B cell (primary cell): ENCODE measurements at regions not wholly inside any gene's neighbourhood (a gene's known extent, or its start where the extent isn't known, plus 50 kb on each side); places are given as distances from the start of the nearest gene placed in this dataset.

Experiments
- ATAC-seq: fragments of 200-7000 bp; cut with Tn5 transposase; one replicate; pipeline ENCODE4 v1.10.0; 2021; ENCODE audit warnings: low read depth, mild to moderate bottlenecking, moderate number of reproducible peaks, moderate library complexity
- CTCF ChIA-PET: fragments of 350-600 bp; sonication (Branson Sonifier 250); formaldehyde crosslinking; loops from one replicate; lab custom pipeline; 2021; ENCODE audit warnings: antibody characterized with exemption, inconsistent platforms; lab: Charles Lee
- POLR2A ChIA-PET: fragments of 350-600 bp; sonication (Branson Sonifier 250); formaldehyde crosslinking; loops from one replicate; lab custom pipeline; 2021; ENCODE audit warnings: antibody characterized with exemption; lab: Charles Lee
- DNase-seq: peaks from one replicate; pipeline ENCODE4 v3.0.0; 2013
- H2AFZ ChIP-seq: 2 replicates; pipeline ENCODE4 v1.6.1; 2012; ENCODE audit warnings: mild to moderate bottlenecking, low read depth, low read length; ENCODE audit not compliant: insufficient read depth, poor library complexity, severe bottlenecking
- H3K27ac ChIP-seq, 2 donors: 1 replicate in 1 of 2; 2 replicates in 1 of 2; pipeline ENCODE4 v1.5.1; 2012 to 2013; ENCODE audit warnings: low read length in 2 of 2, mild to moderate bottlenecking in 2 of 2, moderate library complexity in 1 of 2
- H3K27me3 ChIP-seq, 4 experiments: fragments of 200-600 bp in 1 of 4; sonication (generic) in 1 of 4; replicated peaks in 1 of 4; 1 replicate in 2 of 4; 2 replicates in 2 of 4; pipeline versions ENCODE4 v1.6.1 to v1.7.0; 2013 to 2016; ENCODE audit warnings: low read length in 3 of 4, mild to moderate bottlenecking in 2 of 4, mixed read lengths in 1 of 4, moderate library complexity in 1 of 4; ENCODE audit not compliant: insufficient read depth in 4 of 4, control insufficient read depth in 3 of 4; ENCODE audit errors: control extremely low read depth in 1 of 4
- H3K36me3 ChIP-seq, 2 experiments: replicated peaks in 1 of 2; 1 replicate in 1 of 2; 2 replicates in 1 of 2; pipeline versions ENCODE4 v1.6.1 to v1.7.1; 2013; ENCODE audit warnings: low read length in 1 of 2; ENCODE audit not compliant: insufficient read depth in 2 of 2, control insufficient read depth in 1 of 2; ENCODE audit errors: control extremely low read depth in 1 of 2, extremely low read depth in 1 of 2
- H3K4me1 ChIP-seq, 2 donors: fragments of 200-600 bp in 1 of 2; sonication (generic) in 1 of 2; 1 replicate in 1 of 2; 2 replicates in 1 of 2; pipeline versions ENCODE4 v1.5.1 to v1.6.1; 2013 to 2017; ENCODE audit warnings: low read length in 2 of 2; ENCODE audit not compliant: control insufficient read depth in 2 of 2, insufficient read depth in 2 of 2
- H3K4me2 ChIP-seq: replicated peaks from 2 replicates; pipeline ENCODE3; 2012; ENCODE audit warnings: mild to moderate bottlenecking, low read depth, low read length; ENCODE audit not compliant: poor library complexity, severe bottlenecking
- H3K4me3 ChIP-seq, 5 experiments: fragments of 200-600 bp in 1 of 5; sonication (generic) in 1 of 5; 1 replicate in 3 of 5; 2 replicates in 2 of 5; pipeline versions ENCODE4 v1.5.1 to v1.7.0; 2011 to 2016; ENCODE audit warnings: low read length in 4 of 5, mild to moderate bottlenecking in 4 of 5, low read depth in 2 of 5, control low read depth in 1 of 5, moderate library complexity in 1 of 5; ENCODE audit not compliant: insufficient read depth in 1 of 5; ENCODE audit errors: control extremely low read depth in 1 of 5, extremely low read depth in 1 of 5
- H3K79me2 ChIP-seq: fragments of 200-600 bp; sonication (generic); one replicate; pipeline ENCODE4 v1.6.0; 2016; ENCODE audit warnings: low read length; ENCODE audit not compliant: control insufficient read depth, insufficient read depth
- H3K9ac ChIP-seq: fragments of 200-600 bp; sonication (generic); 2 replicates; pipeline ENCODE4 v1.6.1; 2017; ENCODE audit warnings: mild to moderate bottlenecking, low read length, moderate library complexity
- H3K9me3 ChIP-seq, 3 donors: one replicate each; pipeline versions ENCODE4 v1.6.1 to v1.7.1; 2013; ENCODE audit warnings: low read length in 2 of 3; ENCODE audit not compliant: control insufficient read depth in 2 of 3, insufficient read depth in 1 of 3; ENCODE audit errors: control extremely low read depth in 1 of 3
- H4K20me1 ChIP-seq: 2 replicates; pipeline ENCODE4 v1.6.0; 2012; ENCODE audit warnings: mild to moderate bottlenecking, low read length; ENCODE audit not compliant: insufficient read depth, control insufficient read depth, poor library complexity, severe bottlenecking
- H3K27ac Mint-ChIP-seq: one replicate; pipeline ENCODE4 v1.8.0; 2021; ENCODE audit warnings: mixed read lengths
- H3K27me3 Mint-ChIP-seq: one replicate; pipeline ENCODE4 v1.8.0; 2021; ENCODE audit warnings: mixed read lengths
- H3K4me1 Mint-ChIP-seq: one replicate; pipeline ENCODE4 v1.8.0; 2021; ENCODE audit warnings: mixed read lengths
- H3K4me3 Mint-ChIP-seq: one replicate; pipeline ENCODE4 v1.8.0; 2021; ENCODE audit warnings: mixed read lengths
- H3K9me3 Mint-ChIP-seq: one replicate; pipeline ENCODE4 v1.8.0; 2022; ENCODE audit warnings: mixed read lengths; ENCODE audit not compliant: insufficient read depth
- EZH2 ChIP-seq: IDR thresholded peaks from 2 replicates; pipeline ENCODE4 v1.6.1; 2012; ENCODE audit warnings: borderline replicate concordance, low read depth, mild to moderate bottlenecking, moderate library complexity, low read length; ENCODE audit not compliant: insufficient read depth, poor library complexity, severe bottlenecking
- WGBS: methylation state at CpG from one replicate; pipeline ENCODE4 v1.1.5; 2013; ENCODE audit warnings: missing lambda C conversion rate; ENCODE audit not compliant: insufficient coverage; 5-methylcytosine and 5-hydroxymethylcytosine counted together
- intact Hi-C: fragments of 100-400 bp; cut with micrococcal nuclease; formaldehyde crosslinking; loops from one replicate; pipeline ENCODE4 v1.10.0; 2022
- TF ChIP-seq, protein P1 (sequence below): fragments of 200-600 bp; IDR thresholded peaks from one replicate; pipeline ENCODE4 v1.8.0; 2022; ENCODE audit warnings: antibody characterized with exemption, mild to moderate bottlenecking

DNA sequence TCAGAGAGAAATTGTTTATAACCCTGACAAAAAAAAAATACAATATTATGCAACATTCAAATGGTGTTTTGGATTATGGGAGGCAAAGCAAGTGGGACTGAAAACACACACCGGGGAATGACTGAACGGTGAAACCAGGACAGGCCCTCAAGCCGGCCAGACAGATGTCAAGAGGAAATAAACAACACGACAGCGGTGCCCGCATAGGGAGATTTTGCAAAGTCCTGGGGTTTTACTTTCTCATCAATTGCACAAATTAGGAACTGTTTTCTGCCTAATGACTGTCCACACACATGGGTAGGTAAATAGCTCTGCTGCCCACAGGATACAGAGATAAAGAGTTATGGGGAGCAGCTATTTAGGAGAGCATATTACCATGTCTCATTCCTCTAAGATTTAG is 134.5 kb downstream of the IRS2 start:
- WGBS, result 95% methylated on average over 4 of the region's 6 CpGs
- Histone ChIP-seq H3K27me3 (no peaks in the 10 kb centered on the region), H3K79me2 (no peaks in the 10 kb centered on the region), H3K27ac (no peak overlapping the region), H3K4me1 (no peaks in the 10 kb centered on the region), H4K20me1 (no peaks in the 10 kb centered on the region), H3K9me3 (no peaks in the 10 kb centered on the region), H3K36me3 (no peaks in the 10 kb centered on the region), H3K4me3 (no peak overlapping the region), H3K9ac (no peak overlapping the region), H2AFZ (no peak overlapping the region), H3K4me2 (no peak overlapping the region)
- ChIA-PET CTCF (no interaction called here), POLR2A (no interaction called here)
- DNase-seq, result no peak
- Mint-ChIP-seq H3K4me1 (no peaks in the 10 kb centered on the region), H3K9me3 (no peaks in the 10 kb centered on the region), H3K27me3 (peaks cover 3% of the 10 kb centered on the region), H3K4me3 (no peak overlapping the region), H3K27ac (no peak overlapping the region)
- no peak for TF ChIP-seq EZH2
- TF ChIP-seq, protein P1, sequence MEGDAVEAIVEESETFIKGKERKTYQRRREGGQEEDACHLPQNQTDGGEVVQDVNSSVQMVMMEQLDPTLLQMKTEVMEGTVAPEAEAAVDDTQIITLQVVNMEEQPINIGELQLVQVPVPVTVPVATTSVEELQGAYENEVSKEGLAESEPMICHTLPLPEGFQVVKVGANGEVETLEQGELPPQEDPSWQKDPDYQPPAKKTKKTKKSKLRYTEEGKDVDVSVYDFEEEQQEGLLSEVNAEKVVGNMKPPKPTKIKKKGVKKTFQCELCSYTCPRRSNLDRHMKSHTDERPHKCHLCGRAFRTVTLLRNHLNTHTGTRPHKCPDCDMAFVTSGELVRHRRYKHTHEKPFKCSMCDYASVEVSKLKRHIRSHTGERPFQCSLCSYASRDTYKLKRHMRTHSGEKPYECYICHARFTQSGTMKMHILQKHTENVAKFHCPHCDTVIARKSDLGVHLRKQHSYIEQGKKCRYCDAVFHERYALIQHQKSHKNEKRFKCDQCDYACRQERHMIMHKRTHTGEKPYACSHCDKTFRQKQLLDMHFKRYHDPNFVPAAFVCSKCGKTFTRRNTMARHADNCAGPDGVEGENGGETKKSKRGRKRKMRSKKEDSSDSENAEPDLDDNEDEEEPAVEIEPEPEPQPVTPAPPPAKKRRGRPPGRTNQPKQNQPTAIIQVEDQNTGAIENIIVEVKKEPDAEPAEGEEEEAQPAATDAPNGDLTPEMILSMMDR, result no peak
- intact Hi-C loops, result no loop called here
- no peak for ATAC-seq

DNA sequence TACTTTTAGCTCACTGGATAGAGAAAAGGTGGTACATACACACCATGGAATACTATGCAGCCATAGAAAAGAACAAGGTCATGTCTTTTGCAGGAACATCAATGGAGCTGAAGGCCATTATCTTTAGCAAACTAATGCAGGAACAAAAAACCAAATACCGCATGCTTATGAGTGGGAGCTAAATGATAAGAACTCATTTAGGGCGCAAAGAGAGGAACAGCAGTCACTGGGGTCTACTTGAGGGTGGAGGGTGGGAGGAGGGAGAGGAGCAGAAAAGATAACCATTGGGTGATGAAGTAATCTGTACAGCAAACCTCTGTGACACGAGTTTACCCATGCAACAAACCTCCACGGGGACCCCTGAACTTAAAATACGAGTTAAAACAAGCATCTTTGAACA is 135.1 kb downstream of the IRS2 start:
- TF ChIP-seq, protein P1, result no peak
- no peak for TF ChIP-seq EZH2
- no peak overlapping the region for H3K4me3 ChIP-seq
- 93% methylated on average over 5 of the region's 5 CpGs for WGBS
- H3K9me3 Mint-ChIP-seq, result no peaks in the 10 kb centered on the region
- H3K27ac Mint-ChIP-seq, result no peak overlapping the region
- no peaks in the 10 kb centered on the region for H3K79me2 ChIP-seq
- H3K27me3 ChIP-seq, result no peaks in the 10 kb centered on the region
- no peaks in the 10 kb centered on the region for H3K4me1 Mint-ChIP-seq
- H3K4me2 ChIP-seq, result no peak overlapping the region
- no peak overlapping the region for H2AFZ ChIP-seq
- ChIA-PET POLR2A (no interaction called here), CTCF (no interaction called here)
- H3K9ac ChIP-seq, result no peak overlapping the region
- intact Hi-C loops, result no loop called here
- H3K27me3 Mint-ChIP-seq, result peaks cover 3% of the 10 kb centered on the region
- DNase-seq (no peak), ATAC-seq (no peak)
- no peaks in the 10 kb centered on the region for H3K4me1 ChIP-seq
- no peak overlapping the region for H3K27ac ChIP-seq
- no peaks in the 10 kb centered on the region for H4K20me1 ChIP-seq
- H3K9me3 ChIP-seq, result no peaks in the 10 kb centered on the region
- H3K36me3 ChIP-seq, result no peaks in the 10 kb centered on the region
- no peak overlapping the region for H3K4me3 Mint-ChIP-seq
